Amygdala (tissue), 56 donors: ENCODE measurements at regions not wholly inside any gene's neighbourhood (a gene's known extent, or its start where the extent isn't known, plus 50 kb on each side); places are given as distances from the start of the nearest gene placed in this dataset.

Experiments
- DNase-seq, 56 donors: peaks; one replicate each; lab custom pipeline; 2025; lab: John Stamatoyannopoulos, UW

DNA sequence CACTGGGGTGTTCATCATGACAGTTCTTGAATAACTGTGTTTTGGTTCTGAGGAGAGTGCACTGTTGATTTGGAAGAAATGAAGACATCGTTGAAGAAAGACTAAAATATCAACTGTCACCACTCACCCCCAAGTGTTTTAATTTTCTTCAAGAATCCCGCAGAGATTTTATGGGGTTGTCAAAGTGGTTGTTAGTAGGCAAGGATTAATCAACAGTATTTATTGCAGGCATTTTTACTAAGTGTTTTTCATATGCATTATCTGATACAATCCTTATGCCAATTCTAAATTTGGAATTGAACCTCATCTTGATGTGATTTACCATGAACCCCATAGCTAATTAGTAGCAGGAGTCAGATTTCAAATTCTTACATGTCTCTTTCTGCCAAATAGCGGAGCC lies 63.7 kb upstream of the OBI1 start:
- DNase-seq, result no peak

DNA sequence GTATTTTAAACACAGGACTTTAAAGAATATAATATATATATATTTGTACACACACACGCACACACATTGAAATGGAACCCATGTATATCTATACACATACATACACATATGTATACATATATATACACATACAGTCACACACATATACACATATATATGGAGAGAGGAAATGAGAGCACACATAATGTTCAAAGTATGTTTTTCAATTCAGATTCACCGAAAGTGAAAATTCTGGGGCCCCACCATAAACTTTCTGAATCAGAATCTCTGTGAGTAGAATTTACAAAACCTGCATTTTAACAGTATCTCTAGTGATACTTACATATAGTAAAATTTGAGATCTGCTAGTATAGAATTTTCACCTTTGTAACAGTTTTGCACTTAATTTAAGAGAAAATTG lies 60.4 kb upstream of the OBI1 start:
- DNase-seq, result no peak

DNA sequence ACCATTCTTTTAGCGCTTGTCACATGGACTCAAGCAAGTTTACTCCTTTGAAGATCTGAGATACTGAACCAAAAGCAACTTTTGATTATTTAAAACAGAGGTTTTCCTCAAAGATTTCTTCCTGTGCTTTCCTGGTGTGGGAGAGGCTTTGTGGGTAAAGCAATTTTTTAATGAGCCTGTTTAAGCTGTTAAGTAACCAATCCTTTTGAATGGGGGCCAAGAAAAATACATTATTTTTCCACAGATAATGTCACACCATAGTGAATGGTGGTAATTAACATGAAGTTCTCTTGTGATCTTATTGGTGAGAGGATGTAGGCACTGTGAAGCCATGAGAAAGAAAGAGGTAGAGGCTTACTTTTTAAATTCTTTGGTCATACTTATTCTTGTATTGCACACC lies 55.8 kb upstream of the OBI1 start:
- DNase-seq, result no peak

DNA sequence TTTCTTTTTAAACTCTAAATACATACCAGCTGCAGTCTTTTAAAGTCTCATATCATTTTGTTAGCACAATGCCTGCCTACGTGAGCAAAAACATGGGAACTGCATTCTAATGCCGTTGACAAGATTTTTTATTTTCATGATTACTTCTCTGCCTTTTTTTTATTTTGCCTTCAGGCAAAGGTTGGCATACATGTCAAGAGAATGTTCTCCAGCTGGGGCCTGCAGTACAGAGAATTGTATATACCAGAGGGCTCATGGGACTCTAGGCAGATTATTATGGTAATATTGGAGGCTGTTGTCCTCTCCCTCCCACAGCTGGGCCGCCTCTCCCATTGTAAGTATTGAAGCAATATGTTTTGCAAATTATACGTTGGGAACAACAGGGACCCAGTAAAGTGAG lies 53.9 kb upstream of the OBI1 start:
- DNase-seq, result no peak

DNA sequence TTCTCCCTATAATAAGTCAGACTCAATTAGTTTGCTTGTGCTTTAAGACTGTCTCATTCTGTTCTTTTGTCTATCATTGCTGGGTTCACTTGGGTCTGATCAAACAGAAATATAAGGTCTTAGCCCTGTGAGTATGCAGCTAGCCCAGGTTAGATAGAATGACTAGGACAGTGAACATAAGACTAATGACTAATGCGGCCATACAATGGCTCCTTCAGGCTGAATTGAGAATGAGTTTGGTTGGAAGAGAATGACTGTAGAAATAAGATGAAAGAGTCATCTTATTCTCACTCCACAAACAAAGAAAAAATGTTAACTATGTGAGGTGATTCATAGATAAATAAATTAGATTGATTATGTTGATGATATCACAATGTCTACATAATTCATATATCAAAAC lies 50.1 kb upstream of the OBI1 start:
- DNase-seq, result no peak
